ENCODE measurements at regions not wholly inside any gene's neighbourhood (a gene's known extent, or its start where the extent isn't known, plus 50 kb on each side); places are given as distances from the start of the nearest gene placed in this dataset.

- no peaks in the 10 kb centered on the region for H3K4me1 Mint-ChIP-seq
- Histone ChIP-seq H3K9me2 (ENCODE audit: insufficient read depth) (no peaks in the 10 kb centered on the region), H3K4me2 (no peak overlapping the region), H4K20me1 (replicated peaks; ENCODE audit: insufficient read depth) (no peaks in the 10 kb centered on the region), H3K4me3 (no peak overlapping the region), H2AFZ (no peak overlapping the region), H3K4me1 (ENCODE audit: insufficient read depth) (no peaks in the 10 kb centered on the region), H3K27ac (ENCODE audit: low read depth) (no peak overlapping the region), H3K36me3 (ENCODE audit: insufficient read depth) (no peaks in the 10 kb centered on the region), H3F3A (replicated peaks; ENCODE audit: low read depth) (no peaks in the 10 kb centered on the region), H3K79me2 (replicated peaks; ENCODE audit: insufficient read depth) (no peaks in the 10 kb centered on the region), H3K27me3 (ENCODE audit: insufficient read depth) (no peaks in the 10 kb centered on the region)
- no peaks in the 10 kb centered on the region for H3K36me3 Mint-ChIP-seq (ENCODE audit: low read depth)
- no peak for DNase-seq (ENCODE audit: low spot score)
- H3K27ac Mint-ChIP-seq = no peak overlapping the region
- no peaks in the 10 kb centered on the region for H3K27me3 Mint-ChIP-seq (ENCODE audit: insufficient read depth, low read depth, poor library complexity)
- H3K4me3 Mint-ChIP-seq = no peak overlapping the region
- TF ChIP-seq STAT1 (IDR thresholded peaks at IDR 0.05; ENCODE audit: unreplicated experiment) = no peak
- TF ChIP-seq REST (IDR thresholded peaks at IDR 0.05; ENCODE audit: unreplicated experiment) = no peak
- no peak for TF ChIP-seq ZNF462 (CRISPR knock-in tag; IDR thresholded peaks at IDR 0.05)
- TF ChIP-seq JUNB (IDR thresholded peaks at IDR 0.05; ENCODE audit: unreplicated experiment) = no peak
- no peak for TF ChIP-seq CREB1 (CRISPR knock-in tag; IDR thresholded peaks at IDR 0.05; ENCODE audit: low read depth)
- TF ChIP-seq POLR2AphosphoS5 (IDR thresholded peaks at IDR 0.05; ENCODE audit: low read depth) = no peak
- no peak for TF ChIP-seq ETS1 (IDR thresholded peaks at IDR 0.05)
- TF ChIP-seq ZNF331 (CRISPR knock-in tag; IDR thresholded peaks at IDR 0.05; ENCODE audit: low read depth) = no peak
- TF ChIP-seq NANOG (IDR thresholded peaks at IDR 0.05; ENCODE audit: borderline replicate concordance) = no peak
- TF ChIP-seq CTCF (conservative IDR thresholded peaks at IDR 0.05; ENCODE audit: low read depth in 2 of 2) = no peak
- no peak for TF ChIP-seq EZH2 (IDR thresholded peaks at IDR 0.05; ENCODE audit: low read depth, unreplicated experiment)
- TF ChIP-seq EZH2phosphoT487 (IDR thresholded peaks at IDR 0.05; ENCODE audit: unreplicated experiment) = no peak
- no peak for TF ChIP-seq ZNF114 (CRISPR knock-in tag; IDR thresholded peaks at IDR 0.05)
- peaks cover under 1% of the 10 kb centered on the region; the same call in 1 of the 3 replicates for H3K9me3 Mint-ChIP-seq
- ATAC-seq = no peak
These were observed 181.2 kb upstream of the COX10 start for GRCh38 chr17:13888056-13888609.

Measured in GM23338 (cell line).